DMS53 treated with DMSO at 0.1 percent for 48 hours (cell line): ENCODE measurements at regions not wholly inside any gene's neighbourhood (a gene's known extent, or its start where the extent isn't known, plus 50 kb on each side); places are given as distances from the start of the nearest gene placed in this dataset.
"Not testable (repeated sequence)": the region's sequence is repeated elsewhere in the genome, so short reads cannot be mapped to it uniquely, and the experiment has no call there.

ENCODE experiments used
- DNase-seq: peaks from one replicate; lab custom pipeline; 2025; ENCODE audit not compliant: unreplicated experiment; lab: John Stamatoyannopoulos, UW

GRCh38 chr10:71015674-71016073 is 127.3 kb upstream of the PCBD1 start:
- DNase-seq, result no peak

- not testable (repeated sequence) for DNase-seq
These were observed 131.7 kb upstream of the PCBD1 start for GRCh38 chr10:71020061-71020460.

DNA sequence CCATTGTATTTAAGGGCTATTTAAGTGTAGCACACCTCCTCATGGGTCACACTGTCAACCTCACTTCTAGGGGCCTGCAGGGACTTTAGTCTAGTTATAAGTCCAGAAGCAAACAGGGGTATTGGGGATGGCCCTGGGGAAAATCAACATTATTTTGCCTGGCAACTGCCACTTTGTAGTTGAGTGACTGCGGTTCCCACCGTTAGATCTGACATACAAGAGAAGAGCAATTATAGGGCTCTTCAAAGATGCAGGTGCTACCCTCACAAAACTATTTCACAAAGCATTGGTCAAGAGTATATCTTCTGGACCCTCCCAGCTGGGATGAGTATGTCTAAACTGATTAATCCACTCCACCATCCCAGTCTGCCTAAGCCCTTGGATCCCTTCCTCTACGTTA is 133.0 kb upstream of the PCBD1 start:
- no peak for DNase-seq

DNA sequence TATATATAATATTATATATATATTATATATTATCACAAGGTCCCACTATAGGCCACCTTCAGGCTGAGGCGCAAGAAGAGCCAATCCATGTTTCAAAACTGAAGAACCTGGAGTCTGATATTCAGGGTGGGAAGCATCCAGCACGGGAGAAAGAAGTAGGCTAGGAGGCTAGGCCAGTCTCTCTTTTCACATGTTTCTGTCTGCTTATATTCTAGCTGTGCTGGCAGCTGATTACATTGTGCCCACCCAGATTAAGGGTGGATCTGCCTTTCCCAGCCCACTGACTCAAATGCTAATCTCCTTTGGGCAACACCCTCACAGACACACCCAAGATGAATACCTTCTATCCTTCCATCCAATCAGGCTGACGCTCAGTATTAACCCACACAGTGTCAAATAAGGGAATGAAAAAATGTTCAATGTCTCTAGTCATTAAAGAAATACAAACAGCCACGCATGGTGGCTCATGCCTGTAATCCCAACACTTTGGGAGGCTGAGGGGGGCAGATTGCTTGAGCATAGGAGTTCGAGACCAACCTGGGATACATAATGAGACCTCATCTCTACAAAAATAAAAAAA is 135.4 kb upstream of the PCBD1 start:
- DNase-seq, result no peak

DNA sequence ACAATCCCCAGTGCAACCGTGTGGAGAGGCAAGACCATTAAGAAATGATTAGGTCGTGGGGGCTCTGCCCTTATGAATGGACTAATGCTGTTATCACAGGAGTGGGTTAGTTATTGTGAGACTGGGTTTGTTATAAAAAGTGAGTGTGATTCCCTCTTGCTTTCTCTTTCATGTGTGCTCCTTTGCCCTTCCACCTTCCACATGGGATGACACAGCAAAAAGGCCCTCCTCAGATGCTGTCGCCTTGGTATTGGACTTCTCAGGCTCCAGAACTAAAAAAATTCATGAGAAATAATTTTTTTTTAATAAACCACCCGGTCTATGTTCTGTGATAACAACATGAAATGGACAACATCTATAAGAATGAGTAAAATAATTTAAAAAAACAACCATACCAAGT is 136.1 kb upstream of the PCBD1 start:
- DNase-seq, result no peak

GRCh38 chr10:71025535-71025934 is 137.2 kb upstream of the PCBD1 start:
- no peak for DNase-seq

- no peak for DNase-seq
These were observed 139.7 kb upstream of the PCBD1 start for GRCh38 chr10:71028066-71028465.

- DNase-seq, result no peak
These were observed 141.1 kb upstream of the PCBD1 start for GRCh38 chr10:71029411-71029892.

- DNase-seq, result no peak
These were observed 141.5 kb upstream of the PCBD1 start for GRCh38 chr10:71029907-71030306.

DNA sequence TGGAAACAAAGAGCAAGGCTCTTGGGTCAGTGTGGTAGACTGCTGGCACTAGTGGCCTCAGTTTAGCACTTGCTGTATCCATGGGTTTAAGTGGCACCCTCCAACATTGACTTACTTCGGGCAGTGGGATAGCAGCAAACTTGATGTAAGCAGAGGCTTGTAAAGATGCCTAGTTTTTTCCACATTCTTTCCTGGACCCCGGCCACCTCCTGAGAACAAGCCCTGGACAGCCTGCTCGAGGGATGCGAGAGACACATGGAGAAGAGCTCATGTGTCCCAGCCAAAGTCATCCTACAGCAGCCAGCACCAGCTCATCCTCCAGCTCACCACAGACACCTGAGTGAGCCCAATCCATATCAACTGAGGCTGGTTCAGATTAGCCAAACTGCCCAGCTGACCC is 142.7 kb upstream of the PCBD1 start:
- DNase-seq, result no peak

GRCh38 chr10:71031603-71032002 is 143.2 kb upstream of the PCBD1 start:
- no peak for DNase-seq

DNA sequence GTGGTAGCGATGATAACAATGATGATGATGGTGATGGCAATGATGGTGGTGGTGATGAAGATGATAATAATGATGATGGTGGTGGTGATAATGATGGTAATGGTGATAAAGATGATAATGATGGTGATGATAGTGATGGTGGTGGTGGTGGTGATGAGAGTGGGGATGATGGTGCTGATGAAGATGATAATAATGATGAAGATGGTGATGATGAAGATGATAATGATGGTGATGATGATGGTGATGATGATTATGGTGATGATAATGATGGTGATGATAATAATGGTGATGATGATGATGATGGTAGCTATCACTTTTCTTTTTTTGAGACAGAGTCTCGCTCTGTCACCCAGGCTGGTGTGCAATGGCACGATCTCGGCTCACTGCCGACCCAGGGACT is 144.5 kb upstream of the PCBD1 start:
- DNase-seq, result no peak

DNA sequence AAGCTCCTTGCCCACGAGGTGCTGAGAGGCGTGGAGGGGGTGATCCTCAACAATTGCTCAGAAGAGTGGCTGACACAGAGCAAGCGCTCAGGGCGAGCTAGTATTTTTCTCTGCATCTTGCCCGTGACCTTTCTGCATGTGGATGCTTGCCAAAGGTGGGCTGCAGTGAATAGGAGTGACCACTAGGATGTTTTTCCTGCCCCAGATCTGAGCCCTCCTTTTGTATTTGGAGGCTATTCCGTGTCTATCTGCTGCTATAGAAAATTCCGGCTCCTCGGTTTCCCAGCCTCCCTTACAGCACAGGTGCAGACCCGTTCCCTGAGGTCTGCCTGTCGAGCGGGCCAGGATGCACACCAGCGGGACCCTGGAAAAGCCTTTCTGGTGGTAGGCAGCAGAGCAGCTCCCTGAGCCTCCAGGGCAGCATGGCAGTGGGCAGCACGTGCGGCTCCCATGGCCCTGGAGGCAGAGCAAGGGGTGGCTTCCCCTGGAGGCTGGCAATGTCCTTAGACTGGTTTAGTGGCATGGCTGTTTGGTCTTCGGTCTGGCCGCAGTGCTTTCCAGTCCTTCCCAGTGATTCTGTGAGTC is 145.1 kb upstream of the PCBD1 start:
- DNase-seq, result no peak

DNA sequence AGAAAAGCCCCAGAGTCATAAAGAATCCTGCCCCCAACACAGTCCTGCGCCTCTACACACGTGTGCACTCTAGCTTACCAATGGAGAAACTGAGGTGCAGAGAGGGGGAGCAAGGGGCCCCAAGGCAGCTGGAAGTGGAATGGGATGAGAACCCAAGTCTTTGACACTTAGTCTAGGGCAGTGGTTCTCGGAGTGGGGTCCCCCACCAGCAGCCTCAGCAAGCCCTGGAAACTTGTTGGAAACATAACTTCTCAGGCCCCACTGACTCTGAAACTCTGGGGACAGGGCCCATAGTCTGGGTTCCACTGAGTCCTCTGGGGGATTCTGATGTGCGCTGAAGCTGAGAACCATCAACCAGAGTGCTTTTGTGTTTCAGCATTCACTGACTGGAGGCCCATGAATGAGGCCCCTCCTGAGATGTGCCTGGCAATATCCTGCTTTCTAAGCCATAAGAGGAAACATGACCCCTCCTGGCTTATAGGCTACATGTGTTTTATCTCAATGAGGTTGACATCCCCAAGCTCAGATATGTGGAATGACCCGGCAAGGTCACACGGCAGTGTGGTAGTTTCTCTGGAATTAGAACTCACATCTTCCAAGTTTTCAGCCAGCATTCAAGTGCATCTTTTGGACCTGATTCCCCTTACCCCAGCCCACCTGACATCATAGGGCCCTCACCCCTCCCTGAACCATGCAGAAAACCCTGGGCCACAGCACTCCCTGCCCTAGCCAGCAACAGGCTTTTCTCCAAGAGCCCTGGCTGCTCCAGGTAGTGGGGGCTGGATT is 147.3 kb upstream of the PCBD1 start:
- no peak for DNase-seq

GRCh38 chr10:71036297-71036966 is 148.1 kb upstream of the PCBD1 start:
- no peak for DNase-seq

GRCh38 chr10:71038091-71038633 is 149.8 kb upstream of the PCBD1 start:
- no peak for DNase-seq

GRCh38 chr10:71038921-71039320 is 150.6 kb upstream of the PCBD1 start:
- no peak for DNase-seq

DNA sequence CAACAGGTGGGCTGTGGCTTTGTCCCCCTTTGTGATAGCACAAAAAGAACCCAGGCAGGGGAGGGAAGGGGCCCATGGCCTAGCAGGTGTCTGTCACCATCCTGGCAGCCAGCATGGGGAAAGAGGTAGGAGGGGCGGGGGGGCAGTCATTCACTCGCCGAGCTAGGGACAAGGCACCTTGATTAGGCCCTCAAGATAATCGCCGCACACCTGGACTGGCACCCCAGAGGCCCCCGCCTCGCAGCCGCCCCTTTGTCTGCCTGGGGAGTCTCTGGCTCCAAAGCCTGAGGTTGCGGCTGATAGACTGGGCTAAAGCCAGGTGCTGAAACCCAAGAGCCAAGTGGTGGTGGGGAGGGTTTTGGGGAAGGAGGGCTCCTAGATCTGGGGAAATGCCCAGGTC is 151.2 kb upstream of the PCBD1 start:
- no peak for DNase-seq

DNA sequence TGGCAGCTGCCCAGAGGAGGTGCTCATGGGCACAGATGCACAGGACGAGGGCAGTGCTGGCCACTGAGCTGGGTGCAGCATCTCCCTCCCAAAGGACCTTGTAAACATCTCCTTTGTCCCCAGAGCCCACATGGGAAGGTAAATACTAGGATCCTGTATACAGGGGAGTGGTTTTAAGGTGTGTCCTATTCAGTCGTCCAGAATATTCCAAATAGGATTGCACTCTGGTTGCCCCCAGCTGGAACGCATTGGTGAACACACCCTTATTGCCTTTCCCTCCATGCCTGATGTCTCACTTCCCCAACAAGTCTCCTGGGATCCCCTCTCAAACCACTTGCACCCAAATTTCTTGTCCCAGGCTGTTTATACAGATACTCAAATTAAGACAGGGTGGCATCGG is 152.0 kb upstream of the PCBD1 start:
- DNase-seq, result no peak

DNA sequence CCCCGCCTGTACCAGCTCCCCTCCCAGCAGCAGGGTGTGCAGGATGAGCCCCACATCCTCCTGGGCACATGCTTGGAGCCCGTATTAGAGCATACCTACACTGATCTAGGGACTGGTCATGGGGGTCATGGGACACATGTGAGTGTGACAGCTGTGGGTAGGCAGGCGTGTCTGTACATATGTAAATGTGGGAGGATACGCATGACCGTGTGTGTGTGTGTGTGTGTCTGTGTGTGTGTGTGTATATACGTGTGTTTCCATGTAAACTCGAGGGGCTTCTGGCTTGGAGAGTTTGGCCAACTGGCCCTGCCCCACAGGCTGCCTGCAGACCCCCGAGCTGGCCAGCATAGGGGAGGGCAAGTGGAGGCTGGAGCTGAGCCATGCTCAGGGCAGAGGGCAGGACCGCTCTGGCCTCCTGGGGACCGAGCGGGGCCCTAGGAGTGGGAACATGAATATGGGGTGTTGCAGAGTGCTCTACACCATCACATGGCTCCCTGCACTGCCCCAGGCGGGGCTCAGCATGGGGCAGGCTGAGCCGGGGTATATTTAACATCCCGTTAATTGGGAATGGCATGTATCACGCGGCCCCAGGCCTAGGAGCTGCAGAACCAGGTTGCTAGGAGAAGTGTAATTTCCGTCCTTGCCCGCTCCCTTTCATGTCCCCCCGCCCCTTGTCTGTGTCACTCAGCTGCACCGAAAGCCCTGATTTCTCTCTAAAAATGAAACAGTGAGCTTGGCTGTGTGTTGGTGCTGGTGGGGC is 152.7 kb upstream of the PCBD1 start:
- no peak for DNase-seq

- no peak for DNase-seq
These were observed 153.9 kb upstream of the PCBD1 start for GRCh38 chr10:71042216-71042615.
